IMR-90 (cell line): ENCODE measurements at regions not wholly inside any gene's neighbourhood (a gene's known extent, or its start where the extent isn't known, plus 50 kb on each side); places are given as distances from the start of the nearest gene placed in this dataset.

Experiments used
- ATAC-seq: fragments of 200-7000 bp; cut with Tn5 transposase; 2 replicates; pipeline ENCODE4 v1.9.1; 2020; ENCODE audit warnings: low read depth, mild to moderate bottlenecking, moderate library complexity
- BruUV-seq: library from RNA; stranded (reverse); fragments of 400-500 nt; replicated peaks from 2 replicates; lab custom pipeline; 2021; lab: Mats Ljungman, UMichigan
- CTCF ChIA-PET: fragments of 300-600 bp; formaldehyde crosslinking; extraction: SDS; loops from one replicate; lab custom pipeline; 2021; ENCODE audit warnings: antibody characterized with exemption; lab: Yijun Ruan, JAX
- POLR2A ChIA-PET: fragments of 300-600 bp; sonication (Branson Sonifier 250); formaldehyde crosslinking; loops from one replicate; lab custom pipeline; 2022; ENCODE audit warnings: antibody characterized with exemption; ENCODE audit not compliant: unreplicated experiment; lab: Charles Lee
- DNase-seq: peaks from one replicate; pipeline ENCODE4 v3.0.0; 2013
- H2AFZ ChIP-seq: replicated peaks from 2 replicates; pipeline ENCODE3; 2013; ENCODE audit warnings: low read length, mild to moderate bottlenecking; ENCODE audit not compliant: poor library complexity
- H2AK5ac ChIP-seq: 2 replicates; pipeline ENCODE4 v1.6.1; 2013; ENCODE audit warnings: low read depth, low read length, inconsistent platforms
- H2AK9ac ChIP-seq: replicated peaks from 2 replicates; pipeline ENCODE3; 2013; ENCODE audit warnings: mild to moderate bottlenecking, low read depth, low read length, moderate library complexity; ENCODE audit not compliant: poor library complexity
- H2BK120ac ChIP-seq: 2 replicates; pipeline ENCODE4 v1.6.1; 2013; ENCODE audit warnings: low read depth, low read length, inconsistent platforms
- H2BK15ac ChIP-seq: 3 replicates; pipeline ENCODE4 v1.6.1; 2013; ENCODE audit warnings: low read depth, low read length, inconsistent platforms
- H2BK20ac ChIP-seq: 2 replicates; pipeline ENCODE4 v1.6.1; 2013; ENCODE audit warnings: low read depth, mild to moderate bottlenecking, inconsistent platforms, low read length, moderate library complexity
- H2BK5ac ChIP-seq: 2 replicates; pipeline ENCODE4 v1.6.1; 2013; ENCODE audit warnings: mild to moderate bottlenecking, low read depth, low read length, inconsistent platforms; ENCODE audit not compliant: poor library complexity, severe bottlenecking
- H3K14ac ChIP-seq: replicated peaks from 2 replicates; pipeline ENCODE4 v1.6.1; 2013; ENCODE audit warnings: low read depth, low read length, inconsistent platforms
- H3K18ac ChIP-seq: 2 replicates; pipeline ENCODE4 v1.6.1; 2013; ENCODE audit warnings: low read depth, low read length, control low read depth
- H3K23ac ChIP-seq: 2 replicates; pipeline ENCODE4 v1.6.1; 2013; ENCODE audit warnings: low read depth, low read length, inconsistent platforms
- H3K27ac ChIP-seq: 2 replicates; pipeline ENCODE4 v1.5.1; 2013; ENCODE audit warnings: mild to moderate bottlenecking, control low read depth, low read length; ENCODE audit not compliant: insufficient read depth
- H3K27me3 ChIP-seq: 2 replicates; pipeline ENCODE4 v1.6.1; 2013; ENCODE audit warnings: low read length; ENCODE audit not compliant: control insufficient read depth, insufficient read depth
- H3K36me3 ChIP-seq: 2 replicates; pipeline ENCODE4 v1.6.1; 2013; ENCODE audit warnings: low read length, mixed read lengths; ENCODE audit not compliant: control insufficient read depth, insufficient read depth
- H3K4ac ChIP-seq: 2 replicates; pipeline ENCODE4 v1.6.1; 2013; ENCODE audit warnings: low read depth, low read length, inconsistent platforms
- H3K4me1 ChIP-seq: 2 replicates; pipeline ENCODE4 v1.6.1; 2013; ENCODE audit warnings: low read length, mixed read lengths; ENCODE audit not compliant: control insufficient read depth, insufficient read depth
- H3K4me2 ChIP-seq: 2 replicates; pipeline ENCODE4 v1.6.1; 2013; ENCODE audit warnings: low read depth, mild to moderate bottlenecking, control low read depth, low read length, moderate library complexity
- H3K4me3 ChIP-seq: 2 replicates; pipeline ENCODE4 v1.5.1; 2013; ENCODE audit warnings: low read depth, mild to moderate bottlenecking, control low read depth, low read length, moderate library complexity; ENCODE audit not compliant: insufficient read depth
- H3K56ac ChIP-seq: 2 replicates; pipeline ENCODE4 v1.6.1; 2013; ENCODE audit warnings: low read length, inconsistent platforms; ENCODE audit not compliant: insufficient read depth; ENCODE audit errors: extremely low read depth
- H3K79me1 ChIP-seq, 2 experiments: 2 replicates each; pipeline ENCODE4 v1.6.1; 2013; ENCODE audit warnings: low read length in 2 of 2, inconsistent platforms in 1 of 2, low read depth in 1 of 2
- H3K9ac ChIP-seq: 2 replicates; pipeline ENCODE4 v1.6.1; 2013; ENCODE audit warnings: low read depth, low read length, control low read depth
- H3K9me1 ChIP-seq: 2 replicates; pipeline ENCODE4 v1.6.1; 2013; ENCODE audit warnings: low read length, inconsistent platforms; ENCODE audit not compliant: insufficient read depth
- H3K9me3 ChIP-seq: 2 replicates; pipeline ENCODE4 v1.6.1; 2013; ENCODE audit warnings: low read length; ENCODE audit not compliant: control insufficient read depth, insufficient read depth
- H4K20me1 ChIP-seq: 2 replicates; pipeline ENCODE4 v1.6.1; 2013; ENCODE audit warnings: low read length, inconsistent platforms; ENCODE audit not compliant: insufficient read depth
- H4K5ac ChIP-seq: 2 replicates; pipeline ENCODE4 v1.6.1; 2013; ENCODE audit warnings: mild to moderate bottlenecking, low read depth, low read length, control low read depth
- H4K8ac ChIP-seq, 2 experiments: 2 replicates each; pipeline ENCODE4 v1.6.1; 2013; ENCODE audit warnings: low read depth in 2 of 2, low read length in 2 of 2, control low read depth in 1 of 2, inconsistent platforms in 1 of 2
- H4K91ac ChIP-seq: 2 replicates; pipeline ENCODE4 v1.6.1; 2013; ENCODE audit warnings: low read depth, low read length, inconsistent platforms; ENCODE audit not compliant: insufficient read depth
- BHLHE40 ChIP-seq: fragments of 150-350 bp; IDR thresholded peaks from 2 replicates; pipeline ENCODE4 v1.6.1; 2016; ENCODE audit warnings: mild to moderate bottlenecking, low read depth, low read length
- CEBPB ChIP-seq: IDR thresholded peaks from 2 replicates; pipeline ENCODE4 v1.6.1; 2012; ENCODE audit warnings: low read depth, low read length, improper control_type of control experiment
- CHD1 ChIP-seq: IDR thresholded peaks from 2 replicates; pipeline ENCODE4 v1.6.1; 2012; ENCODE audit warnings: low read depth, low read length, improper control_type of control experiment
- FOS ChIP-seq: fragments of 150-350 bp; IDR thresholded peaks from 2 replicates; pipeline ENCODE4 v1.6.1; 2016; ENCODE audit warnings: low read depth, low read length
- MAFK ChIP-seq: IDR thresholded peaks from 2 replicates; pipeline ENCODE4 v1.6.1; 2012; ENCODE audit warnings: low read depth, low read length, improper control_type of control experiment
- MAZ ChIP-seq: IDR thresholded peaks from 2 replicates; pipeline ENCODE4 v1.6.1; 2012; ENCODE audit warnings: low read depth, mild to moderate bottlenecking, low read length, improper control_type of control experiment, moderate library complexity, borderline replicate concordance
- MXI1 ChIP-seq: IDR thresholded peaks from 2 replicates; pipeline ENCODE4 v1.6.1; 2012; ENCODE audit warnings: low read depth, mild to moderate bottlenecking, low read length, moderate library complexity, borderline replicate concordance
- NFE2L2 ChIP-seq: fragments of 150-350 bp; IDR thresholded peaks from 2 replicates; pipeline ENCODE4 v1.6.1; 2016; ENCODE audit warnings: low read depth, mild to moderate bottlenecking, low read length
- POLR2A ChIP-seq: IDR thresholded peaks from 2 replicates; pipeline ENCODE4 v1.6.1; 2012; ENCODE audit warnings: mild to moderate bottlenecking, low read depth, low read length
- RAD21 ChIP-seq: IDR thresholded peaks from 2 replicates; pipeline ENCODE4 v1.6.1; 2012; ENCODE audit warnings: low read length, improper control_type of control experiment
- RCOR1 ChIP-seq: IDR thresholded peaks from 2 replicates; pipeline ENCODE4 v1.6.1; 2012; ENCODE audit warnings: mild to moderate bottlenecking, low read length, improper control_type of control experiment; ENCODE audit not compliant: insufficient replicate concordance
- RFX5 ChIP-seq: IDR thresholded peaks from 2 replicates; pipeline ENCODE4 v1.8.0; 2012; ENCODE audit warnings: low read depth, mild to moderate bottlenecking, low read length, moderate library complexity
- SMC3 ChIP-seq: fragments of 150-350 bp; IDR thresholded peaks from 2 replicates; pipeline ENCODE4 v1.6.1; 2016; ENCODE audit warnings: low read depth, mild to moderate bottlenecking, antibody characterized with exemption, low read length, moderate library complexity
- WGBS, 2 experiments: methylation state at CpG; one replicate each; pipeline versions ENCODE4 v1.1.5 to v1.1.7; 2013; ENCODE audit warnings: missing lambda C conversion rate in 2 of 2; ENCODE audit not compliant: insufficient read length in 1 of 2; ENCODE audit errors: extremely low coverage in 2 of 2; 5-methylcytosine and 5-hydroxymethylcytosine counted together
- dilution Hi-C: fragments of 300-500 bp; cut with HindIII; formaldehyde crosslinking; loops from one replicate; pipeline ENCODE4 v1.14.3; 2018; ENCODE audit warnings: low sequenced_read_pairs; ENCODE audit not compliant: unreplicated experiment
- in situ Hi-C: fragments of 300-500 bp; cut with MboI; formaldehyde crosslinking; loops from 3 replicates; pipeline ENCODE4 v1.14.3; 2019; ENCODE audit warnings: low sequenced_read_pairs, inconsistent platforms, mixed read lengths
- intact Hi-C: fragments of 100-400 bp; cut with micrococcal nuclease; formaldehyde crosslinking; loops from 2 replicates; pipeline ENCODE4 v1.10.0; 2022
- TF ChIP-seq, protein P1 (sequence below): conservative IDR thresholded peaks from 2 replicates; pipeline ENCODE4 v1.5.1; 2012; ENCODE audit warnings: mild to moderate bottlenecking, low read depth, low read length, improper control_type of control experiment
- TF ChIP-seq, protein P2 (sequence below): fragments of 150-350 bp; IDR thresholded peaks from 2 replicates; pipeline ENCODE4 v1.6.1; 2016; ENCODE audit warnings: low read depth, mild to moderate bottlenecking, low read length, moderate library complexity, borderline replicate concordance
- TF ChIP-seq, protein P3 (sequence below): fragments of 150-350 bp; IDR thresholded peaks from 2 replicates; pipeline ENCODE4 v1.6.1; 2017; ENCODE audit warnings: mild to moderate bottlenecking, antibody characterized with exemption, low read length, low read depth

DNA sequence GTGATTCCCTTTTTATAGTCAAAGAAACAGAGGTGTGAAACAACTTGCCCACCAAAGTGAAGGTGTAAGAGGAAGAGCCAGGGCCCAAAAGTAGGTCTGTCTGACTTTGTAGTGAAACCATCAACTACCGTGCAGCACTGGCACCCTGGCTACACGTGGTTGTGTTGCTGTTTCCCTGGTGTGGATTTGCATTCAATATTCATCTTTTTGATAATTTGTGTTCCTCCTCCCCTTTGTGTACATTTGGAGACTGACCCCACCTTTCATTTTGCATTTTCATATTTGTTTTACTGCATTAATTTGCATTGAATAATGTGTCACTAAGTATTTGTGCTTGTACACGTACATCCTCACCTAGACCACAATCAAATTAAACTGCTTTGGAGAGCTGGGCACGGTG, 873.8 kb upstream of the WWC1 start (continued):
- no peak for TF ChIP-seq BHLHE40
- no peak for TF ChIP-seq RAD21
- no peak for TF ChIP-seq SMC3

DNA sequence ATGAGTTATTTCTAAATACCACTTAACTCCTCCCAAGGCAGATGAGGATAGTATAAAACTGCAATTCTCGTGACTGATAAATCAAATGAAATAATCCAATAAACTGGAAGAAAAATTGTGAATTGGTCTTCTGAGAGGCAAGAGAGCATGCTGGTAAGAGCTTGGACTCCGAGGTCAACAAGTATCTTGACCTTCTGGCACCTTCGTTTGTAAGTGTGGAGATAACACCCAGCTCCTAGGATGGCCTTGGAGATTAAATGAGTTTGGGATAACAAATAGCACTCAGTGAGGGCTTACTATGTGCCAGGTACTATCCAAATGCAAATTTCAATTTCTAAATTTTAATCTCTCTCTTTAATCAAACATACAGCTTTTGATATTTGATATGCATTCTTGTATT, 866.3 kb upstream of the WWC1 start:
- in situ Hi-C loops: no loop called here
- Histone ChIP-seq H3K14ac (no peak overlapping the region), H3K27ac (no peak overlapping the region), H3K4me3 (no peak overlapping the region), H2AFZ (no peak overlapping the region), H2AK9ac (no peak overlapping the region), H3K9me3 (no peaks in the 10 kb centered on the region), H3K18ac (no peak overlapping the region), H4K5ac (no peak overlapping the region), H2BK15ac (no peak overlapping the region), H3K4me2 (no peak overlapping the region), H3K56ac (no peak overlapping the region), H2AK5ac (no peak overlapping the region), H3K9ac (no peak overlapping the region), H2BK20ac (no peak overlapping the region), H3K4me1 (no peaks in the 10 kb centered on the region), H3K4ac (no peak overlapping the region), H3K27me3 (no peaks in the 10 kb centered on the region), H4K20me1 (no peaks in the 10 kb centered on the region), H4K8ac (no peak overlapping the region), H4K91ac (no peak overlapping the region), H2BK5ac (no peak overlapping the region), H3K23ac (no peak overlapping the region), H2BK120ac (no peak overlapping the region), H3K36me3 (no peaks in the 10 kb centered on the region), H3K9me1 (no peaks in the 10 kb centered on the region), H3K79me1 (no peaks in the 10 kb centered on the region)
- intact Hi-C loops: no loop called here
- no peak for ATAC-seq
- DNase-seq: no peak
- CTCF ChIA-PET: no interaction called here
- BruUV-seq: no TSS peak
- TF ChIP-seq CHD1 (no peak), NFE2L2 (no peak), RAD21 (no peak), MXI1 (no peak), FOS (no peak), RFX5 (no peak), POLR2A (no peak), BHLHE40 (no peak), CEBPB (no peak), MAZ (no peak), SMC3 (no peak), MAFK (no peak), RCOR1 (no peak)
- TF ChIP-seq, protein P1, sequence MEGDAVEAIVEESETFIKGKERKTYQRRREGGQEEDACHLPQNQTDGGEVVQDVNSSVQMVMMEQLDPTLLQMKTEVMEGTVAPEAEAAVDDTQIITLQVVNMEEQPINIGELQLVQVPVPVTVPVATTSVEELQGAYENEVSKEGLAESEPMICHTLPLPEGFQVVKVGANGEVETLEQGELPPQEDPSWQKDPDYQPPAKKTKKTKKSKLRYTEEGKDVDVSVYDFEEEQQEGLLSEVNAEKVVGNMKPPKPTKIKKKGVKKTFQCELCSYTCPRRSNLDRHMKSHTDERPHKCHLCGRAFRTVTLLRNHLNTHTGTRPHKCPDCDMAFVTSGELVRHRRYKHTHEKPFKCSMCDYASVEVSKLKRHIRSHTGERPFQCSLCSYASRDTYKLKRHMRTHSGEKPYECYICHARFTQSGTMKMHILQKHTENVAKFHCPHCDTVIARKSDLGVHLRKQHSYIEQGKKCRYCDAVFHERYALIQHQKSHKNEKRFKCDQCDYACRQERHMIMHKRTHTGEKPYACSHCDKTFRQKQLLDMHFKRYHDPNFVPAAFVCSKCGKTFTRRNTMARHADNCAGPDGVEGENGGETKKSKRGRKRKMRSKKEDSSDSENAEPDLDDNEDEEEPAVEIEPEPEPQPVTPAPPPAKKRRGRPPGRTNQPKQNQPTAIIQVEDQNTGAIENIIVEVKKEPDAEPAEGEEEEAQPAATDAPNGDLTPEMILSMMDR: no peak
- TF ChIP-seq, protein P2, sequence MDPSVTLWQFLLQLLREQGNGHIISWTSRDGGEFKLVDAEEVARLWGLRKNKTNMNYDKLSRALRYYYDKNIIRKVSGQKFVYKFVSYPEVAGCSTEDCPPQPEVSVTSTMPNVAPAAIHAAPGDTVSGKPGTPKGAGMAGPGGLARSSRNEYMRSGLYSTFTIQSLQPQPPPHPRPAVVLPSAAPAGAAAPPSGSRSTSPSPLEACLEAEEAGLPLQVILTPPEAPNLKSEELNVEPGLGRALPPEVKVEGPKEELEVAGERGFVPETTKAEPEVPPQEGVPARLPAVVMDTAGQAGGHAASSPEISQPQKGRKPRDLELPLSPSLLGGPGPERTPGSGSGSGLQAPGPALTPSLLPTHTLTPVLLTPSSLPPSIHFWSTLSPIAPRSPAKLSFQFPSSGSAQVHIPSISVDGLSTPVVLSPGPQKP: no peak
- TF ChIP-seq, protein P3, sequence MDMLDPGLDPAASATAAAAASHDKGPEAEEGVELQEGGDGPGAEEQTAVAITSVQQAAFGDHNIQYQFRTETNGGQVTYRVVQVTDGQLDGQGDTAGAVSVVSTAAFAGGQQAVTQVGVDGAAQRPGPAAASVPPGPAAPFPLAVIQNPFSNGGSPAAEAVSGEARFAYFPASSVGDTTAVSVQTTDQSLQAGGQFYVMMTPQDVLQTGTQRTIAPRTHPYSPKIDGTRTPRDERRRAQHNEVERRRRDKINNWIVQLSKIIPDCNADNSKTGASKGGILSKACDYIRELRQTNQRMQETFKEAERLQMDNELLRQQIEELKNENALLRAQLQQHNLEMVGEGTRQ: no peak
- POLR2A ChIA-PET: no interaction called here
- no CpG with 5 or more reads among the region's 3 CpGs for WGBS, 2 experiments
- dilution Hi-C loops: no loop called here
